GM12878 (cell line): ENCODE measurements at regions not wholly inside any gene's neighbourhood (a gene's known extent, or its start where the extent isn't known, plus 50 kb on each side); places are given as distances from the start of the nearest gene placed in this dataset.

Experiments used
- ATAC-seq: fragments of 200-7000 bp; cut with Tn5 transposase; 3 replicates; pipeline ENCODE4 v1.9.1; 2020; ENCODE audit warnings: mild to moderate bottlenecking, moderate library complexity
- BruUV-seq: library from RNA; stranded (reverse); fragments of 400-500 nt; replicated peaks from 2 replicates; lab custom pipeline; 2021; lab: Mats Ljungman, UMichigan
- CTCF ChIA-PET: fragments of 300-600 bp; sonication (Branson Sonifier 250); formaldehyde crosslinking; extraction: SDS; loops from one replicate; lab custom pipeline; 2021; ENCODE audit warnings: inconsistent platforms; lab: Yijun Ruan, JAX
- POLR2A ChIA-PET: fragments of 350-600 bp; formaldehyde crosslinking; extraction: SDS; loops from one replicate; lab custom pipeline; 2021; ENCODE audit warnings: inconsistent platforms; lab: Charles Lee
- RAD21 ChIA-PET: fragments of 300-600 bp; sonication (Branson Sonifier 250); formaldehyde crosslinking; loops from one replicate; lab custom pipeline; 2023; ENCODE audit warnings: antibody characterized with exemption; ENCODE audit not compliant: unreplicated experiment; lab: Charles Lee
- SMC1A ChIA-PET: fragments of 300-600 bp; sonication (Branson Sonifier 250); formaldehyde crosslinking; loops from one replicate; lab custom pipeline; 2023; ENCODE audit not compliant: unreplicated experiment, uncharacterized antibody; lab: Charles Lee
- DNase-seq: peaks from one replicate; pipeline ENCODE4 v3.0.0-alpha.2; 2011; ENCODE audit warnings: low read depth, low spot score
- FAIRE-seq: peaks from 3 replicates; lab custom pipeline; 2011; peaks lifted over from hg19 to GRCh38; lab: Jason Lieb, UNC
- H2AFZ ChIP-seq: 2 replicates; pipeline ENCODE4 v1.6.0; 2011; ENCODE audit warnings: low read depth, low read length, control low read depth; ENCODE audit not compliant: control insufficient read depth
- H3K27ac ChIP-seq: 2 replicates; pipeline ENCODE4 v1.5.1; 2011; ENCODE audit warnings: control low read depth; ENCODE audit not compliant: control insufficient read depth, insufficient read depth
- H3K27me3 ChIP-seq, 2 experiments: replicated peaks in 1 of 2; 2 replicates each; pipeline versions ENCODE4 v1.6.0 to v1.6.1; 2011; ENCODE audit warnings: low read length in 1 of 2; ENCODE audit not compliant: control insufficient read depth in 2 of 2, insufficient read depth in 2 of 2
- H3K36me3 ChIP-seq, 2 experiments: 2 replicates each; pipeline ENCODE4 v1.5.1; 2011; ENCODE audit warnings: low read length in 1 of 2; ENCODE audit not compliant: control insufficient read depth in 2 of 2, insufficient read depth in 2 of 2
- H3K4me1 ChIP-seq: 2 replicates; pipeline ENCODE4 v1.6.1; 2011; ENCODE audit warnings: mild to moderate bottlenecking, low read length, moderate library complexity, mixed read lengths; ENCODE audit not compliant: control insufficient read depth, insufficient read depth
- H3K4me2 ChIP-seq: 2 replicates; pipeline ENCODE4 v1.6.0; 2011; ENCODE audit warnings: control low read depth; ENCODE audit not compliant: control insufficient read depth, insufficient read depth
- H3K4me3 ChIP-seq: fragments of 200-600 bp; sonication (generic); 2 replicates; pipeline ENCODE4 v1.5.1; 2016
- H3K79me2 ChIP-seq: 2 replicates; pipeline ENCODE4 v1.6.0; 2011; ENCODE audit warnings: low read length; ENCODE audit not compliant: control insufficient read depth, insufficient read depth
- H3K9ac ChIP-seq: 2 replicates; pipeline ENCODE4 v1.8.0; 2011; ENCODE audit warnings: low read length, control low read depth, mixed read lengths; ENCODE audit not compliant: control insufficient read depth, insufficient read depth
- H3K9me3 ChIP-seq: replicated peaks from 3 replicates; pipeline ENCODE4 v1.5.1; 2011; ENCODE audit warnings: mild to moderate bottlenecking, low read length; ENCODE audit not compliant: control insufficient read depth, insufficient read depth
- H4K20me1 ChIP-seq: 2 replicates; pipeline ENCODE4 v1.6.0; 2011; ENCODE audit not compliant: control insufficient read depth, insufficient read depth
- ATF7 ChIP-seq: fragments of 450-650 bp; IDR thresholded peaks from 2 replicates; pipeline ENCODE4 v1.6.1; 2016; ENCODE audit warnings: low read depth, mild to moderate bottlenecking
- BACH1 ChIP-seq: fragments of 450-650 bp; IDR thresholded peaks from 2 replicates; pipeline ENCODE4 v1.6.1; 2017; ENCODE audit warnings: mild to moderate bottlenecking, borderline replicate concordance
- JUNB ChIP-seq: IDR thresholded peaks from 2 replicates; pipeline ENCODE4 v1.6.1; 2016; ENCODE audit warnings: antibody characterized with exemption, mild to moderate bottlenecking
- MTA3 ChIP-seq: IDR thresholded peaks from 2 replicates; pipeline ENCODE4 v1.6.1; 2012; ENCODE audit warnings: low read length, inconsistent platforms, borderline replicate concordance
- MYC ChIP-seq: IDR thresholded peaks from 2 replicates; pipeline ENCODE4 v1.6.1; 2011; ENCODE audit warnings: mild to moderate bottlenecking, low read length, moderate library complexity, inconsistent platforms; ENCODE audit not compliant: insufficient read depth, insufficient replicate concordance, insufficient read length, severe bottlenecking
- NBN ChIP-seq: fragments of 450-650 bp; IDR thresholded peaks from 2 replicates; pipeline ENCODE4 v1.6.1; 2016
- SMARCA5 ChIP-seq: fragments of 450-650 bp; IDR thresholded peaks from 2 replicates; pipeline ENCODE4 v1.6.1; 2017; ENCODE audit warnings: mild to moderate bottlenecking
- TCF12 ChIP-seq: IDR thresholded peaks from 2 replicates; pipeline ENCODE4 v1.6.1; 2011; ENCODE audit warnings: low read depth, mild to moderate bottlenecking, low read length
- ZBED1 ChIP-seq: IDR thresholded peaks from 2 replicates; pipeline ENCODE4 v1.6.1; 2016; ENCODE audit warnings: borderline replicate concordance
- ZNF217 ChIP-seq: fragments of 450-650 bp; IDR thresholded peaks from 2 replicates; pipeline ENCODE4 v1.6.1; 2017; ENCODE audit warnings: antibody characterized with exemption, mild to moderate bottlenecking
- WGBS: methylation state at CpG from one replicate; pipeline ENCODE4 v1.1.6; 2016; ENCODE audit warnings: low lambda C conversion rate; ENCODE audit not compliant: insufficient replicate concordance, insufficient coverage; ENCODE audit errors: missing lambda C conversion rate; 5-methylcytosine and 5-hydroxymethylcytosine counted together
- in situ Hi-C: fragments of 300-500 bp; cut with MboI; formaldehyde crosslinking; loops from 9 replicates; pipeline ENCODE4 v1.14.3; 2018; ENCODE audit warnings: mixed read lengths
- intact Hi-C: fragments of 100-400 bp; cut with micrococcal nuclease; formaldehyde crosslinking; loops from one replicate; pipeline ENCODE4 v1.14.2; 2022; ENCODE audit not compliant: unreplicated experiment
- TF ChIP-seq, protein P1 (sequence below): fragments of 450-650 bp; IDR thresholded peaks from 2 replicates; pipeline ENCODE4 v1.6.1; 2017; ENCODE audit warnings: mild to moderate bottlenecking
- TF ChIP-seq, protein P2 (sequence below): fragments of 150-350 bp; IDR thresholded peaks from 2 replicates; pipeline ENCODE4 v1.6.1; 2014; ENCODE audit warnings: mild to moderate bottlenecking, low read depth, low read length
- TF ChIP-seq, protein P3 (sequence below): IDR thresholded peaks from 2 replicates; pipeline ENCODE4 v1.6.1; 2011; ENCODE audit warnings: borderline replicate concordance, low read depth, mild to moderate bottlenecking, moderate library complexity, mixed read lengths, low read length; ENCODE audit not compliant: insufficient read depth; ENCODE audit errors: extremely low read length
- TF ChIP-seq, protein P4 (sequence below): IDR thresholded peaks from 2 replicates; pipeline ENCODE4 v1.6.1; 2011; ENCODE audit warnings: low read depth, low read length, improper control_type of control experiment, borderline replicate concordance

DNA sequence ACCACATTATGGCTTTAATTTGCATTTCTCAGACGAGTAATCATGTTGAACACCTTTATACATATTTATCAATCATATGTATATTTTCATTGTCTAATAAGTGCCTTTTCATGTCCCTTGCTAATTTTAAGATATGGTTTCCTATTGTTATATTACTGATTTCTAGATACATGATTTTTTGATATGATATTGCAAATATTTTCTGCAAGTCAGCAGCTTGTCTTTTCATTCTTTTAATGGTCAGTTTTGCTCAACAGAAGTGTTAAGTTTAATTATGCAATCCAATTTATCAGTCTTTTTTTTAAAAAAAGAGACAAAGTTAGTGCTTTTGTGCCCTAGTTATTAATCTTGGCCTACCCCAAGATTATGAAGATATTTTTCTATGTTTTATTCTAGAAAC, 1377.8 kb upstream of the CITED2 start:
- POLR2A ChIA-PET = no interaction called here
- no peak for ATAC-seq

More for the DNA sequence above, 1377.8 kb upstream of the CITED2 start:
- Histone ChIP-seq H3K4me1 (no peaks in the 10 kb centered on the region), H3K27me3 (no peaks in the 10 kb centered on the region), H3K4me2 (no peak overlapping the region), H3K36me3 (no peaks in the 10 kb centered on the region), H3K9me3 (no peaks in the 10 kb centered on the region; the same call in 2 of the 3 replicates), H3K9ac (no peak overlapping the region), H3K79me2 (no peaks in the 10 kb centered on the region), H4K20me1 (no peaks in the 10 kb centered on the region), H3K4me3 (no peak overlapping the region), H2AFZ (no peak overlapping the region), H3K27ac (no peak overlapping the region)
- 0% methylated on average over 1 of the region's 1 CpG for WGBS
- FAIRE-seq = no peak
- BruUV-seq = no TSS peak
- intact Hi-C loops = no loop called here
- DNase-seq = no peak
- ChIA-PET RAD21 (no interaction called here), SMC1A (no interaction called here), CTCF (no interaction called here)
- in situ Hi-C loops = no loop called here
- TF ChIP-seq ATF7 (no peak), ZNF217 (no peak), JUNB (no peak), MYC (no peak), NBN (no peak), SMARCA5 (no peak), BACH1 (no peak), TCF12 (no peak), ZBED1 (no peak), MTA3 (no peak)
- TF ChIP-seq, protein P1, sequence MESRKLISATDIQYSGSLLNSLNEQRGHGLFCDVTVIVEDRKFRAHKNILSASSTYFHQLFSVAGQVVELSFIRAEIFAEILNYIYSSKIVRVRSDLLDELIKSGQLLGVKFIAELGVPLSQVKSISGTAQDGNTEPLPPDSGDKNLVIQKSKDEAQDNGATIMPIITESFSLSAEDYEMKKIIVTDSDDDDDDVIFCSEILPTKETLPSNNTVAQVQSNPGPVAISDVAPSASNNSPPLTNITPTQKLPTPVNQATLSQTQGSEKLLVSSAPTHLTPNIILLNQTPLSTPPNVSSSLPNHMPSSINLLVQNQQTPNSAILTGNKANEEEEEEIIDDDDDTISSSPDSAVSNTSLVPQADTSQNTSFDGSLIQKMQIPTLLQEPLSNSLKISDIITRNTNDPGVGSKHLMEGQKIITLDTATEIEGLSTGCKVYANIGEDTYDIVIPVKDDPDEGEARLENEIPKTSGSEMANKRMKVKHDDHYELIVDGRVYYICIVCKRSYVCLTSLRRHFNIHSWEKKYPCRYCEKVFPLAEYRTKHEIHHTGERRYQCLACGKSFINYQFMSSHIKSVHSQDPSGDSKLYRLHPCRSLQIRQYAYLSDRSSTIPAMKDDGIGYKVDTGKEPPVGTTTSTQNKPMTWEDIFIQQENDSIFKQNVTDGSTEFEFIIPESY = no peak
- TF ChIP-seq, protein P2, sequence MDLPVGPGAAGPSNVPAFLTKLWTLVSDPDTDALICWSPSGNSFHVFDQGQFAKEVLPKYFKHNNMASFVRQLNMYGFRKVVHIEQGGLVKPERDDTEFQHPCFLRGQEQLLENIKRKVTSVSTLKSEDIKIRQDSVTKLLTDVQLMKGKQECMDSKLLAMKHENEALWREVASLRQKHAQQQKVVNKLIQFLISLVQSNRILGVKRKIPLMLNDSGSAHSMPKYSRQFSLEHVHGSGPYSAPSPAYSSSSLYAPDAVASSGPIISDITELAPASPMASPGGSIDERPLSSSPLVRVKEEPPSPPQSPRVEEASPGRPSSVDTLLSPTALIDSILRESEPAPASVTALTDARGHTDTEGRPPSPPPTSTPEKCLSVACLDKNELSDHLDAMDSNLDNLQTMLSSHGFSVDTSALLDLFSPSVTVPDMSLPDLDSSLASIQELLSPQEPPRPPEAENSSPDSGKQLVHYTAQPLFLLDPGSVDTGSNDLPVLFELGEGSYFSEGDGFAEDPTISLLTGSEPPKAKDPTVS = no peak
- TF ChIP-seq, protein P3, sequence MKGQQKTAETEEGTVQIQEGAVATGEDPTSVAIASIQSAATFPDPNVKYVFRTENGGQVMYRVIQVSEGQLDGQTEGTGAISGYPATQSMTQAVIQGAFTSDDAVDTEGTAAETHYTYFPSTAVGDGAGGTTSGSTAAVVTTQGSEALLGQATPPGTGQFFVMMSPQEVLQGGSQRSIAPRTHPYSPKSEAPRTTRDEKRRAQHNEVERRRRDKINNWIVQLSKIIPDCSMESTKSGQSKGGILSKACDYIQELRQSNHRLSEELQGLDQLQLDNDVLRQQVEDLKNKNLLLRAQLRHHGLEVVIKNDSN = no peak
- TF ChIP-seq, protein P4, sequence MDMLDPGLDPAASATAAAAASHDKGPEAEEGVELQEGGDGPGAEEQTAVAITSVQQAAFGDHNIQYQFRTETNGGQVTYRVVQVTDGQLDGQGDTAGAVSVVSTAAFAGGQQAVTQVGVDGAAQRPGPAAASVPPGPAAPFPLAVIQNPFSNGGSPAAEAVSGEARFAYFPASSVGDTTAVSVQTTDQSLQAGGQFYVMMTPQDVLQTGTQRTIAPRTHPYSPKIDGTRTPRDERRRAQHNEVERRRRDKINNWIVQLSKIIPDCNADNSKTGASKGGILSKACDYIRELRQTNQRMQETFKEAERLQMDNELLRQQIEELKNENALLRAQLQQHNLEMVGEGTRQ = no peak
